Hepatocyte (in vitro differentiated cells): ENCODE measurements at regions not wholly inside any gene's neighbourhood (a gene's known extent, or its start where the extent isn't known, plus 50 kb on each side); places are given as distances from the start of the nearest gene placed in this dataset.

ENCODE experiments used
- DNase-seq: peaks from one replicate; pipeline ENCODE4 v3.0.0-alpha.2; 2016; ENCODE audit warnings: low spot score
- H2AFZ ChIP-seq: fragments of 200-600 bp; sonication (generic); 2 replicates; pipeline ENCODE4 v1.6.0; 2016; ENCODE audit warnings: antibody characterized with exemption, mild to moderate bottlenecking
- H3K27ac ChIP-seq: fragments of 200-600 bp; sonication (generic); 2 replicates; pipeline ENCODE4 v1.5.1; 2016; ENCODE audit warnings: mild to moderate bottlenecking
- H3K27me3 ChIP-seq: fragments of 200-600 bp; sonication (generic); 2 replicates; pipeline ENCODE4 v1.6.1; 2016
- H3K36me3 ChIP-seq: fragments of 200-600 bp; sonication (generic); replicated peaks from 2 replicates; pipeline ENCODE4 v1.5.1; 2016; ENCODE audit warnings: low read depth; ENCODE audit not compliant: insufficient read depth
- H3K4me1 ChIP-seq: fragments of 200-600 bp; sonication (generic); 2 replicates; pipeline ENCODE4 v1.5.1; 2016; ENCODE audit warnings: mild to moderate bottlenecking, moderate library complexity; ENCODE audit not compliant: insufficient read depth
- H3K4me2 ChIP-seq: fragments of 200-600 bp; sonication (generic); 2 replicates; pipeline ENCODE4 v1.6.0; 2016
- H3K4me3 ChIP-seq: fragments of 200-600 bp; sonication (generic); 2 replicates; pipeline ENCODE4 v1.5.1; 2016; ENCODE audit warnings: mild to moderate bottlenecking
- H3K79me2 ChIP-seq: fragments of 200-600 bp; sonication (generic); 2 replicates; pipeline ENCODE4 v1.6.0; 2017; ENCODE audit warnings: mild to moderate bottlenecking
- H3K9me2 ChIP-seq: fragments of 200-600 bp; sonication (generic); replicated peaks from 2 replicates; pipeline ENCODE4 v1.6.0; 2017; ENCODE audit warnings: mild to moderate bottlenecking; ENCODE audit not compliant: insufficient read depth
- H3K9me3 ChIP-seq: fragments of 200-600 bp; sonication (generic); 2 replicates; pipeline ENCODE4 v1.5.1; 2016; ENCODE audit warnings: low read depth, mild to moderate bottlenecking
- H4K20me1 ChIP-seq: fragments of 200-600 bp; sonication (generic); 2 replicates; pipeline ENCODE4 v1.6.0; 2016; ENCODE audit warnings: mild to moderate bottlenecking; ENCODE audit not compliant: insufficient read depth, poor library complexity, severe bottlenecking
- EZH2 ChIP-seq: fragments of 200-600 bp; sonication (generic); IDR thresholded peaks from 2 replicates; pipeline ENCODE4 v1.6.1; 2016; ENCODE audit warnings: antibody characterized with exemption, mild to moderate bottlenecking, borderline replicate concordance
- EZH2phosphoT487 ChIP-seq: fragments of 200-600 bp; sonication (generic); IDR thresholded peaks from one replicate; pipeline ENCODE4 v1.6.1; 2018; ENCODE audit warnings: antibody characterized with exemption, mild to moderate bottlenecking, low read depth, moderate library complexity; ENCODE audit not compliant: unreplicated experiment, severe bottlenecking
- WGBS: methylation state at CpG from one replicate; pipeline ENCODE4 v1.1.6; 2016; ENCODE audit warnings: low lambda C conversion rate; ENCODE audit errors: missing lambda C conversion rate; 5-methylcytosine and 5-hydroxymethylcytosine counted together
- TF ChIP-seq, protein P1 (sequence below): fragments of 200-600 bp; sonication (generic); IDR thresholded peaks from 2 replicates; pipeline ENCODE4 v1.5.1; 2016; ENCODE audit warnings: antibody characterized with exemption, mild to moderate bottlenecking; ENCODE audit not compliant: poor library complexity

GRCh38 chr10:88168171-88169036 lies 305.0 kb downstream of the PTEN start:
- DNase-seq, result no peak

DNA sequence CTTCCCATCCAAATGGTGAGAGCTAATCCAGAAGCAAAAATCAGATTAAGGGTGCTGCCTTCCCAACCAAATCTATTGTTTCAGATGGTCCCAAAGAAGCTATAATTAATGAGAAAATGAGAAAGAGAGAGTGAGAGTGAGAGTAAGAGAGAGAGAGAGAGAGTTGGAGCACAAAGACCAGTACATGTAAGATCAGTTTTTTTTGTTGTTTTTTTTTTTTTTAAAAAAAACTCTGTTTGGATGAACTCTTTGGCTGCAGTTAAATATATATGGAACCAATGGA lies 305.6 kb downstream of the PTEN start:
- H2AFZ ChIP-seq, result no peak overlapping the region
- no peak overlapping the region for H3K4me2 ChIP-seq
- no peaks in the 10 kb centered on the region for H3K9me3 ChIP-seq
- TF ChIP-seq EZH2phosphoT487, result no peak
- TF ChIP-seq, protein P1, sequence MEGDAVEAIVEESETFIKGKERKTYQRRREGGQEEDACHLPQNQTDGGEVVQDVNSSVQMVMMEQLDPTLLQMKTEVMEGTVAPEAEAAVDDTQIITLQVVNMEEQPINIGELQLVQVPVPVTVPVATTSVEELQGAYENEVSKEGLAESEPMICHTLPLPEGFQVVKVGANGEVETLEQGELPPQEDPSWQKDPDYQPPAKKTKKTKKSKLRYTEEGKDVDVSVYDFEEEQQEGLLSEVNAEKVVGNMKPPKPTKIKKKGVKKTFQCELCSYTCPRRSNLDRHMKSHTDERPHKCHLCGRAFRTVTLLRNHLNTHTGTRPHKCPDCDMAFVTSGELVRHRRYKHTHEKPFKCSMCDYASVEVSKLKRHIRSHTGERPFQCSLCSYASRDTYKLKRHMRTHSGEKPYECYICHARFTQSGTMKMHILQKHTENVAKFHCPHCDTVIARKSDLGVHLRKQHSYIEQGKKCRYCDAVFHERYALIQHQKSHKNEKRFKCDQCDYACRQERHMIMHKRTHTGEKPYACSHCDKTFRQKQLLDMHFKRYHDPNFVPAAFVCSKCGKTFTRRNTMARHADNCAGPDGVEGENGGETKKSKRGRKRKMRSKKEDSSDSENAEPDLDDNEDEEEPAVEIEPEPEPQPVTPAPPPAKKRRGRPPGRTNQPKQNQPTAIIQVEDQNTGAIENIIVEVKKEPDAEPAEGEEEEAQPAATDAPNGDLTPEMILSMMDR, result no peak
- H3K36me3 ChIP-seq, result no peaks in the 10 kb centered on the region
- no peaks in the 10 kb centered on the region for H4K20me1 ChIP-seq
- H3K79me2 ChIP-seq, result no peaks in the 10 kb centered on the region
- peaks cover 7% of the 10 kb centered on the region for H3K4me1 ChIP-seq
- no peak overlapping the region for H3K27ac ChIP-seq
- H3K27me3 ChIP-seq, result no peaks in the 10 kb centered on the region
- H3K4me3 ChIP-seq, result no peak overlapping the region
- DNase-seq, result no peak
- H3K9me2 ChIP-seq, result no peaks in the 10 kb centered on the region

More at GRCh38 chr10:88168171-88169036, 305.0 kb downstream of the PTEN start:
- no peaks in the 10 kb centered on the region for H3K36me3 ChIP-seq
- TF ChIP-seq, protein P1, result no peak
- no peak for TF ChIP-seq EZH2
- TF ChIP-seq EZH2phosphoT487, result no peak
- H3K4me2 ChIP-seq, result no peak overlapping the region
- no peak overlapping the region for H2AFZ ChIP-seq
- no peak overlapping the region for H3K27ac ChIP-seq
- no peaks in the 10 kb centered on the region for H4K20me1 ChIP-seq
- no peaks in the 10 kb centered on the region for H3K9me3 ChIP-seq
- 100% methylated on average over 3 of the region's 3 CpGs for WGBS
- no peaks in the 10 kb centered on the region for H3K9me2 ChIP-seq
- H3K4me3 ChIP-seq, result no peak overlapping the region
- no peaks in the 10 kb centered on the region for H3K79me2 ChIP-seq
- peaks cover 7% of the 10 kb centered on the region for H3K4me1 ChIP-seq
- H3K27me3 ChIP-seq, result no peaks in the 10 kb centered on the region

DNA sequence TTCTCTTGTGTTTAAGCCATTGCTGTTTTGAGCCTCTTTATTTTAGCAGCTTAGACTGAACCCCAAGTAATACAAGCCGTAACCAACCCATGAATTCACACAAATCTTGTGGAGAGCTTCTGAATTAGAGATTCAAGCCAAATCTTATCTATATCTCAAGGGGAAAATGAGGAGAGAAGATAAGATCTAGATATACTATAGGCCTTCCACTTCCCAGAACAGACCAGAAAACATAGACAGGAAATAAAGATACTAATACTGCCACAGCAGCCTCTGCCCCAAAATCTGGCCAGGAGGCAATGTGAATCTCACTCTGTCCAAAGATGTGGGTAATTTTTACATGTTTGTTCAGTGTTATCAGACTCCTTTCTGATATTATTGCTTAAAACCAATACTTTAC lies 307.2 kb downstream of the PTEN start:
- Histone ChIP-seq H3K4me2 (no peak overlapping the region), H3K27ac (no peak overlapping the region), H2AFZ (no peak overlapping the region), H3K79me2 (no peaks in the 10 kb centered on the region), H3K27me3 (no peaks in the 10 kb centered on the region), H3K4me1 (peaks cover 2% of the 10 kb centered on the region), H3K9me2 (no peaks in the 10 kb centered on the region), H3K36me3 (no peaks in the 10 kb centered on the region), H3K4me3 (no peak overlapping the region), H3K9me3 (peaks cover 5% of the 10 kb centered on the region), H4K20me1 (no peaks in the 10 kb centered on the region)
- TF ChIP-seq EZH2phosphoT487 (no peak), EZH2 (no peak)
- TF ChIP-seq, protein P1, result no peak
- no peak for DNase-seq
- WGBS, result 100% methylated on average over 1 of the region's 1 CpG
